HG03460 (cell line): ENCODE measurements at regions not wholly inside any gene's neighbourhood (a gene's known extent, or its start where the extent isn't known, plus 50 kb on each side); places are given as distances from the start of the nearest gene placed in this dataset.
"Not testable (repeated sequence)": the region's sequence is repeated elsewhere in the genome, so short reads cannot be mapped to it uniquely, and the experiment has no call there.

ENCODE experiments used
- ATAC-seq: cut with Tn5 transposase; IDR thresholded peaks from one replicate; pipeline ENCODE4 v1.9.1; 2021; ENCODE audit not compliant: unreplicated experiment

DNA sequence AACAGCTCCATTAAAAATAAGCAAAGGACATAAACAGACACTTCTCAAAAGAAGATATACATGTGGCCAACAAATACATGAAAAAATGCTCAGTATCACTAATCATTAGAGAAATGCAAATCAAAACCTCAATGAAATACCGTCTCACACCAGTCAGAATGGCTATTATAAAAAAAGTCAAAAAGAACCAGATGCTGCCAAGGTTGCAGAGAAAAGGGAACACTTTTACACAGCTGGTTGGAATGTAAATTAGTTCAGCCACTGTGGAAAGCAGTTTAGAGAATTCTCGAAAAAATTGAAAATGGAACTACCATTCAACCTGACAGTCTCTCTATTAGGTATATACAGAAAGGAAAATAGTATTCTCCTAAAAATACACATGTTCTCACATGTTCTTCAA lies 102.4 kb upstream of the FIBIN start:
- no peak for ATAC-seq

DNA sequence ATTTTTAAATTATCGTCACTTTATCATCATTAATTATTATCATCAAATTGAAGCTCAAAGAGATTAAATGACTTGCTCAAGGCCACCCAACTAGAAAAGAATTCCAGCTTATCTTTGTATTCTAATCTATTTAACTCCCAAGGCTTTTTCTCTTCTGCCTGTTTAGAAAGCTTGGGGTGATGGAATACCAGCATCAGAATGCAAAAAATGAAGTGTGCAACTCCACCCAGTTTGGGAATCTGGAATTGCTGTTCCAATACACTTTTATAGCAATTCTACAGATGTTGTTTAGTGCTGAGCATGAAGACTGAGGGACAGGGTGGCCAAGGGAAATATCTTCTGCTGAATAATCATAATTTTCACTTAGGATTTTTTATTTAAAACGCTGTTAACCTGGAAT lies 97.2 kb upstream of the FIBIN start:
- no peak for ATAC-seq

DNA sequence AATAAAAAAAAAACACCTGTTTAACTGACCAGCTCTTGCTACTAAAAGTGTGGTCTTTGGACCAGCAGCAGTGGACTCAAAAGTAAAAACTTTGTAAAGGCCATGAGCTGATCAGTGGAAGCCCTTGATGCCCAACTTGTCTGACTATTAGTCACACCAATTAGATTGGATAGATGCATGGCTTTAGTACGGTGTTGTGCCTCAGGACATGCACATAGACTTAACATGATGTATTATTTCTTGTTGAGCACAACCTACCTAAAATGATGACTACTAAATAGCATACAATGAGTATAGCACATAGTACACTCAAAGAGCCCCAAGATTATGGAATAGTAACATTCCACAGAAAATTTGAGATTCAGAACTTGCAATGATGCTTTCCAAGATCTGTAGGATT lies 95.1 kb upstream of the FIBIN start:
- no peak for ATAC-seq

DNA sequence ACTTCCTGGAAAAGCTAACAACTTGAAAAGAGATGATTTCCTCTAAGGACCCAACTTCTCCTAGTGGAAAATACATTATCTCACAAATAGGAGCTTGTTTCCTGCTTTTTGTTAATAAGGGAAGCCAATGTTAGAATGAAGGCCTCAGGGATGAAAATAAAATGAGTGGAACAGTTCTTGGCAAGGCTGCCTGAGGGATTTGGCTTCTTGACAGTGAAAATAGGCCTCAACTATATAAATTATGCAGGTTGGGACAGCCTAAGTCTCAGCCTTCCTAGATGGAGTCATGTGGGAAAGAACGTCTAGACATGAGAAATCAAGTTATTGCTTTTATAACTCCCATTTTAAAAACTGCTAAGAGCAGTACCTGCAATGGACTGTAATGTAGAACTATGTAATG lies 92.8 kb upstream of the FIBIN start:
- ATAC-seq, result no peak

DNA sequence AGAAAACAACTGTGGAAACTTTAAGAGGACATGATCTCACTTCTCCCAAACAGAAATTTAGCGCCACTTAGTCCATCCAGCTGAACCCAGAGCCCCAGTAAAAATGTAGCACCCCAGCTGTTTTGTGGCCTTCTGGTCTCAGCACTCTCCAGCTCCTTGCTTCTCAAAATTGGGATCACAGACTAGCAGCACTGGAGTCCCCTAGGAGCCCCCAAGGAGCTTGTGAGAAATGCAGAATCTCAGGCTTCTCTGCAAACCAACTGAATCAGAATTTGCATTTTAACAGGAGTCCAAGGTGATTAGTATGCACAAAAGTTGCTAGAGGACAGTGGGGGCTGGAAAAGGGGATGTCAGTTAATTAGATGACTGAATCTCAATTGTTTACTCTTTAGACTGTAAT lies 89.8 kb upstream of the FIBIN start:
- no peak for ATAC-seq

DNA sequence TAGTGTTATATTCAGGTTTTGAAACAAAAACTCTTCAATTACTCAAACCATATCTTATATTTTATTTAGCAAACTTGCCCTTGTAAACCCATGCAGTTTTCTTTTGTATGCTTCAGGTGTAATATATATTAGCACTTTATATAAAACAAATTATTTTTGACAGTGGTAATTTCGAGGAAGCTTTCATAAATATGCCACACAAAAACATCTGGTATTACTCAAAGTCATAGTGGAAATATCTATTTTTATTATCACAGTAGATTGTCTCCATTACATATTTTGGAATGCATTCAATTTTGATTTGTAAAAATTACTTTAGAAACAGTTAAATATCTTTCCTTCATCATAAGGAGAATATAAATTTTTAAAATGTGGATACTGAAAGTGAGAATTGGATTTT lies 89.1 kb upstream of the FIBIN start:
- ATAC-seq, result no peak

DNA sequence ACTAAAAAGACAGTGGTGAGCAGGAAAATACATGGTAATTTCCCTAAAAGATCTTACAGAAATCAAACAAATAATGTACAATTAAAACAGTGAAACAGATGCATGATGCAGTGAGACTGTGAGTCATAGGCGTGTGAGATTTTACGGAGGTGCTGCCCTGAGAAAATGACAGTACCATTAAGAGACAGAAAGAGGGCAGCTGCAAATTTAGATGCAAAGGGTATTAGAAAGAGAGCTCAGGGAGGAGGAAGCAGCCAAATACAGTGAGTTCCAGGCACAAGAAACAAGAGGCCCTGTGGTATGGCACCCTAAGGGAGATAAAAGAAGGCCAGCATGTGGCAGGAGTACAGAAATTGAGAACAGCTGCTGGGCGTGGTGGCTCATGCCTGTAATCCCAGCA lies 88.5 kb upstream of the FIBIN start:
- no peak for ATAC-seq

DNA sequence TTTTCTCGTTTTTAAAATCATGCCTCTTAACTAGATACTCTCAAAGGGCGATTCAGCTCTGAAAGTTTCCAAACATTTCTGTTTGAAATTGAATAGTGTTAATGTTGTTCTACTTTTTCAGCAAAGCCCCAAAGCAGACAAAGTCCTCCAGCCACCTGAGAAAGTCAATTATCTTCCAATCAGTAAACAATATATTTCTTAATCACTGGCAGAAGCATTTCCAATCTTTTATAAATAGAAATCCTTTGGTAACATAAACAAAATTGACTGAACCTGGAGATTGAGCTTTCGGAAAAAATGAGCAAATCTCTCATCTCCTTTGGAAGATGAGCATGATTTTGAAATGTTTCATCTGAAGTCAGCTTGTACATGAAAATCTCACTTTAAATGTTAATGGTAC lies 84.4 kb upstream of the FIBIN start:
- ATAC-seq, result no peak

DNA sequence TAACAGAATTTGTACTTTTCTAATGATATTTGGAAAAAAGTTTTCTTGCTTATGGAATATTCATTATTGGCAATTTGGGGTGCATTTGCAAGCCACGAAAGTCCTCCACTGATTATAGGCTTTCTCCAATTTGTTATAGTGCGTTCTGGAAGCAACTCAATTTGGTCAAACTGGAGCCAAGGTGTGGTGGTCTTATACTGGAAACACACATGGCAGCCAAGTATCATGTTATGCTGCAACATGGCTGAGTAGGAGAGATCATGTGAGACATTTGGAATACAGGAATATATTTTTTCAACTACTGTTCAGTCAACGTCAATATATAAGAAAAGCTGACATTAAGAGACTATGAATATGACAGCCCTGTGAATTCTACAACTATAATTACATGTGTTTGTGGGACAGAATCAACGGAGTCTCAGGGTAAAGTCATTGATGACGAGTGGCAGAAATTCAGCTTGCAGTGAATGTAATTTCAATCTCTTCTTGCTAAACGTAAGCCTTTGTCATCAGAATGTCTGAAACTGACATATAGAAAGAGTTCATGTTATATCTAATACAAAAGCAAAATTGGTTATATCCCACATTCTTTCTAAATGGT lies 83.8 kb upstream of the FIBIN start:
- ATAC-seq, result no peak

DNA sequence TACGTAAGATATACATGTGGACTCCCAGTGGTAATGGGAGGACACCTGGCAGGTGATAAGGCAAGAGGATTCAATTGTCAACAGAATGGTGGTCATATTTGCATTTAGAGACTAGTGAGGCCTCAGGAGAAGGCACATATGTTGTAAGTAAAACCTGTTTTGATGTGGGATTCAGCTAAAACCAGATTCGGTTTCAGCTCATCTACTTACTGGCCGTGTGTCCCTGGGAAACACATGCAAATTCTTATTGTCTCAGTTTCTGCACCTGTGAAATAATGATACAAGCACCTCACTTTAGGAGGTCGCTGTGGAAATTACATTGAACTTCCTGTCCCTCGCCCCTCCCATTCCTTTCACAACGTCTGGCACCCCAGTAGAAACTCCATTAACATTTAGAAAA lies 78.9 kb upstream of the FIBIN start:
- peak; percentile 64 for ATAC-seq

DNA sequence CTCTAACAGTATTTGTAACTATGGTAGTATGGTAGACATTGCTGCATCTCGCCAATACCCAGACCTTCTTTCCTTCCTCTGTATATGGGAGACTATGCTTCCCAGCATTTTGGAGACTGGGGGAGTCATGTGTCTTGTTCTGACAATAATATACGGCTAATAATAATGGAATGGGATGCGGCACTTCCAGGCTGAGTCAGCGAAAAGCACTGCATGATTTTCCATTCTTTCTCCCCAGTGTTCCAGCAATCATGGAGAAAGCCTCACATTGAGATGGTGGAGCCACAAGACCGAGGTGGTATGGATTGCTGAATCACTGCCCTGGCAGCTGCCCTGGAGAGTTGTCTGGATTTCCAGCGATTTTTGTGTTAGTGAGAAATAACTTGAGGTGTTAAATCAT lies 77.1 kb upstream of the FIBIN start:
- no peak for ATAC-seq

DNA sequence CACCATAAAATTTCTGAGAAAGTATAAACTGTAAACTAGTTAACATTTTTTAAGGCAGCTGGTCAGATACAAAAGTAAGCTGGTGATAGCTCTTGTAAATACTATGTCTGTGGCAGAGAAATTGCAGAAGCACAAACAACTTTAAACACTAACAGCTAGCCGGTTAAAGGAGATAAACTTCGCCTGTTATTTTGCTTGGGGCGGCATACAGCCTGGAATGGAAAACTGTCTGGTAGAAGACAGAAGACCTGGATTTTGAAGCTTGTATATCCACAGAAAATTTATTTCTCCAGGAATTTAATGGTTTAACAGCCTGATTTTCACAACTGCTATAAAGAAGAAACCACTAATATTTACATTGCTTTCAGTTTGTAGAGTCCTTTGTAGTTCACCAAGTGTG lies 65.3 kb upstream of the FIBIN start:
- no peak for ATAC-seq

DNA sequence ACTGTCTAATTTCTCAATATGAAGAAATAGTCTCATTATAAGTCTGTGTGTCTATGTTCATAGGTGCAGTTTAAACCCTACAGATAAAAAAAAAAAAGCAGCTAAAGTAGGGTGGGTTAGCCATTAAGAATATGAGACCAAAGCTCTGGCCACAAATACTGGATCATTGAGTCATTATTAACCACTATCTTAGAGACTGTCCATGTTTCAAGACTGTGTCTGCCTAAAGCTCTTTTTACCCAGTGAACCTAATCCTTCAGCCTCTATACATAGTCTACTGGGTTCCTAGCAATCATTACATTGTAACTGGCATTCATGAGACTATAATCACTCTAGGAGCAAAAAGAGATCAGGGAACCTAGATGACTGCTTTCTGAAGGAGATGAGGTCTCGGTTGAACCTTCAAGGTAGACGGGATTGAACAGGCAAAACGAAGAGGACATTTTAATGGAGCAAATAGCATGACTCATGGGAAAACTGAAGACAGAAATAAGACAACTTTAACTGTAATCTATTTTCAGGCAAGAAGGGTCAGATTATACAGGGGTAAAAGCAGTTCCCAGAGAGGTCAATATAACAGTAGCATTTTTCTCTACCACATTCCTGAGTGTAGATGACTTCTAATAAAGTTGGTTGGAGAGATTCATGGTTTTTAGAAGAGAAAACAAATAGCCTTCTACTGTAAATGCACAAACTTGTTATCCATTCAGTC lies 64.0 kb upstream of the FIBIN start:
- no peak for ATAC-seq

DNA sequence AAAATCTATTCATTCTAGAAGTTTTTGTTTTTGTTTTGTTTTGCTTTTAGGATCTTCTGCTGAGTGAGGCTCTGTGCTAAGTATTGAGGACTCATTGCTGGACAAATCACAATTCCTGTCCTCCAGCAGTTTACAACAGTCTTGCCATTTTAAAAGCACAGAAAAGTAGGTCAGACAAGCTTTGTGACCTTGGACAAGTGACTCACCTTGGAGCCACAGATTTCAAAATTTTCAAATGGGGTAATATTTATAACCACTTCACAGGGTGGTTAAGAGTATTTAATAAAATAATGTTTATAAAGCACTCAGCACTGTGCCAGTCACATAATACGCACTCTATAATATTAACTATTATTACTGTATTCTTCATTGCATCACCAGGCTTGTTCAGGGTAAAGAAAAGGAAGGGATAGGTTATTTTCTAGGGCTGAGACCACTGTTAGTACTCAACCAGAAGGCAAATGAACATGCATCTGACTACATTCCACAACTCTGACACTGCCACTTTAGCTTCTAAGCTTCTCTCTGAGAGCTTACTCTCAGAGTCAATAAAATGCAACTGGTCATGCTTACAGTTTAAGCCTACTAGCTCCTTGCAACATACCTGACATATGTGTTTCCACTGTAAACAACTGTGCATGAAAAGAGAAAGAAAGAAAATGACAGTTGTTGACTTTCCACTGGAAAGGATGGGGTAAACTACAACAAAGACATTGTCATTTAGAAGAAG lies 63.2 kb upstream of the FIBIN start:
- ATAC-seq, result no peak

DNA sequence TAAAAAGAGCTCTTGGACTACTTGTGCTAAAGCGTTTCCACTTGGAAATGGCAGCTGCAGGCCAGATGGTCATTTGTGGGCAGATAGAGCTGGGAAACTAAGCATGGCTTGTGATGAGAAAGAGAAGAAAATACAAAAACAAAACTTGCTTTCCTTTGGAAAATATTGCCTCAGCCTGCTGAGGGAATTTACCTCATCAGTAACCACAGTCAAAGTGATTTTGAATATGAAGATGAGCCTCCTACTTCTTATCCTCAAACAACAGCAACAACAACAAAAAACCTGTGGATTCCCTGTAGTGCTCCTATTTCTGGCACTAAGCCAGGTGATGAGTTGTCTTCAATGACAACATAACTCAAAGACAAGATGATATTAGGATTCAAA lies 62.7 kb upstream of the FIBIN start:
- no peak for ATAC-seq

DNA sequence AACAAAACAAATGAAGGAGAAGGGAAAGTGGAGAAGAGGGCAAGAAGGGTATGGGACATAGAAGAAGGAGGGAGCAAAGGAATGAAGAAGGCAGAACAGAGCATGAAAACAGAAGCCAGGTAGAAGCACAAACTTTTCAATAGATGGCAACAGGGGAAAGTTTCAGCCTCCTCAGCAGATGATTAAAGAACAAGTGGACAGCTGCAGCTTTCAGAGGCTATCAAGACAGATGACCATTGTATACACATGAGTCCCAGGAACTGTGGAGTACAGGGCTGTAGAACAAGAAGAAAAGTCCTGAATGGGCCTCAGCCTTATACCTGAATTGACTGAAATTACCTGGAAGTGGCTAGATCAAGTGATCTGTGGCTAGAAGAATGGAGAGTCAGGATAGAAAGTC lies 62.0 kb upstream of the FIBIN start:
- no peak for ATAC-seq

DNA sequence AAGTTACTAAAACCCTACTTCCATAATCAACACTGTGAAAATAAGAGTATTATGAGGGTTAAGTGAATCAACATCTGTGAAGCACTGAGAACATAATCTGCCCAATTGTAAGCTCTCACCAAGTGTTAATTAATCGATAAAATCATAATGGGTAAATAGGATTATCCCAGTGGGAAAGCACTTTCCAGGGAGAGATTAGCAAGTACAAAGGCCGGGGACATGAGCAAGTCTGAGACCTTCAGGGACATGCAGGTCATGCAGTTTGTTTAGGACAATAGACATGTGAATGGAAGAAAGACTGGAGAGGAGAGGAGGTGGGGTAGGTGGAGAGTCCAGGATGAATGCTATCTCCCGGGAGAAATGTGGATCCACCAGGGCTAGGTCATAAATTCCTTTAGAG lies 57.8 kb upstream of the FIBIN start:
- ATAC-seq, result no peak

DNA sequence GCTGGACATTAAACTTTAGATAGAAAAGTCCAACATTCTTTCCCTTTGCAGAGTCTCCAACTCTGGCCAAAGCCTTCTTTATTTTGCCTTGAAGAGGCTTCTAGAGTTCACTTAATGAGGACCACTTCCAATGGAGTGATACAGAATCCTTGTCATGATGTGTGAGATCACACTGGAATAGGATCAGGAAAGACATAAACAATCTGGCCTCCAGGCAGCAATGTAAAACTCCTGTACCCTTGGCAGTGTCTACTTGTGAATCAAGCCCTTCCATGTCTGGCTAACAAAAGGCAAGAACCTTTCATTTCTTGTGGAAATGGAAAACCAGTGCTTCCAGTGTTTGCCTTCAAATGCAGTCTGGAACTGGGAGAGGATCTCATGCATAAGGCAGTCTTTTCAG lies 56.5 kb upstream of the FIBIN start:
- no peak for ATAC-seq

DNA sequence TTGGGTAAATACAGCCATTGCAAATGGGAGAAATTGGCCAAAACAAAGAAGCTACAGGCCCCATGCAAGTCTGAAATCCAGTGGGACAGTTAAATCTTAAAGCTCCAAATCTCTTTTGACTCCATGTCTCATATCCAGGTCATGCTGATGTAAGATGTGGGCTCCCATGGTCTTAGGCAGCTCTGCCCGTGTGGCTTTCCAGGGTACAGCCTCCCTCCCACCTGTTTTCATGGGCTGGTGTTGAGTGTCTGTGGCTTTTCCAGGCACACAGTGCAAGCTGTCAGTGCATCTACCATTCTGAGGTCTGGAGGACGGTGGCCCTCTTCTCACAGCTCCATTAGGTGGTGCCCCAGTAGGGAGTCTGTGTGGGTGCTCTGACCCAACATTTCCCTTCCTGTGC lies 53.4 kb upstream of the FIBIN start:
- ATAC-seq, result not testable (repeated sequence)

DNA sequence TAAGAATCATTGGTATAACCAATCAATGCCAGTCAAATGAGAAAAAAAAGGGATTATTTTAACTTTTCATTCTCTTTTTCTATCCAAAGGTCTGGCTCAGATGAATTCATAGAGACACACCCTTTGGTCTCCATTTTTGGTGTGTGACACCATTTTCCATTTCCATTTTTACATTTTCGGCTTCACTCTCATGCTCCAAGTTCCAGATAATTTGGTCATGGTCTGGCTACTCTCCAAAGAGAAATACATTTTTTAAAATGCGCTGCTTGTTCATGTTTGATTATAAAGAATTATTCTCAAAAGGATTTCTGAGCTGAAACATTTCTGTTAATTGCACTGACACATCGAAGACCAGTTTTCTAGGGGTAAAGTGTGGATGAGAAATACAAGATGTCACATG lies 51.6 kb upstream of the FIBIN start:
- no peak for ATAC-seq

DNA sequence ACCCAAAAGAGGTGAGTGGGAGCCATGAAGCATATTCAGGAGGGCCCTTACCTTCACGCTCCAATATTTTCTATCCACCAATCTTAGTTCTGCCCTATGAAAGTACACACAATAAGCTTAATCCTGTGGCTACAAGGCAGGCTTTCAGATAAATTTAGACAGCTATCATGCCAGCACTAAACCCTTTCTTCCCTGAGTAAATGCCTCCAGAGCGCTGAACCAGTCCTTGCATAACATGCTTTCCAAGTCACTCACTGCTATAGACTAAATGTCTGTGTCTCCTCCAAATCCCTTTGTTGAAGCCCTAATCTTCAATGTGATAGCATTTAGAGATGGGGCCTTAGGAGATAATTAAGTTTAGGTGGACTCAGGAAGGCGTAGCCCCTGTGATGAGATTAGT lies 50.3 kb upstream of the FIBIN start:
- ATAC-seq, result no peak
